ENCODE measurements at regions not wholly inside any gene's neighbourhood (a gene's known extent, or its start where the extent isn't known, plus 50 kb on each side); places are given as distances from the start of the nearest gene placed in this dataset.
"Not testable (repeated sequence)": the region's sequence is repeated elsewhere in the genome, so short reads cannot be mapped to it uniquely, and the experiment has no call there.

- DNase-seq (ENCODE audit: low read depth in 2 of 2): no peak
Observed at GRCh38 chr11:25613865-25614264, 718.1 kb upstream of the ANO3 start.

GRCh38 chr11:25615069-25615468 lies 716.9 kb upstream of the ANO3 start:
- DNase-seq (ENCODE audit: low read depth in 2 of 2): no peak

- DNase-seq (ENCODE audit: low read depth in 2 of 2): no peak
Observed at GRCh38 chr11:25615841-25616240, 716.1 kb upstream of the ANO3 start.

- no peak for DNase-seq (ENCODE audit: low read depth in 2 of 2)
Observed at GRCh38 chr11:25625094-25625493, 706.8 kb upstream of the ANO3 start.

- DNase-seq (ENCODE audit: low read depth in 2 of 2): no peak
Observed at GRCh38 chr11:25628030-25628429, 703.9 kb upstream of the ANO3 start.

- DNase-seq (ENCODE audit: low read depth in 2 of 2): no peak
Observed at GRCh38 chr11:25633230-25633629, 698.7 kb upstream of the ANO3 start.

- DNase-seq (ENCODE audit: low read depth in 2 of 2): not testable (repeated sequence)
Observed at GRCh38 chr11:25649220-25649619, 682.7 kb upstream of the ANO3 start.

GRCh38 chr11:25650319-25650718 lies 681.6 kb upstream of the ANO3 start:
- DNase-seq (ENCODE audit: low read depth in 2 of 2): no peak

GRCh38 chr11:25655636-25656035 lies 676.3 kb upstream of the ANO3 start:
- DNase-seq (ENCODE audit: low read depth in 2 of 2): no peak

- no peak for DNase-seq (ENCODE audit: low read depth in 2 of 2)
Observed at GRCh38 chr11:25658916-25659315, 673.0 kb upstream of the ANO3 start.

GRCh38 chr11:25659706-25660105 lies 672.2 kb upstream of the ANO3 start:
- DNase-seq (ENCODE audit: low read depth in 2 of 2): no peak

GRCh38 chr11:25667871-25668270 lies 664.1 kb upstream of the ANO3 start:
- DNase-seq (ENCODE audit: low read depth in 2 of 2): no peak

GRCh38 chr11:25691959-25692358 lies 640.0 kb upstream of the ANO3 start:
- DNase-seq (ENCODE audit: low read depth in 2 of 2): no peak

- no peak for DNase-seq (ENCODE audit: low read depth in 2 of 2)
Observed at GRCh38 chr11:25702417-25702816, 629.5 kb upstream of the ANO3 start.

GRCh38 chr11:25710975-25711374 lies 621.0 kb upstream of the ANO3 start:
- DNase-seq (ENCODE audit: low read depth in 2 of 2): no peak

GRCh38 chr11:25727944-25728343 lies 604.0 kb upstream of the ANO3 start:
- DNase-seq (ENCODE audit: low read depth in 2 of 2): no peak

- DNase-seq (ENCODE audit: low read depth in 2 of 2): no peak
Observed at GRCh38 chr11:25730230-25730629, 601.7 kb upstream of the ANO3 start.

GRCh38 chr11:25733777-25734176 lies 598.2 kb upstream of the ANO3 start:
- no peak for DNase-seq (ENCODE audit: low read depth in 2 of 2)

- DNase-seq (ENCODE audit: low read depth in 2 of 2): no peak
Observed at GRCh38 chr11:25734591-25735211, 597.2 kb upstream of the ANO3 start.

- no peak for DNase-seq (ENCODE audit: low read depth in 2 of 2)
Observed at GRCh38 chr11:25737071-25737675, 594.8 kb upstream of the ANO3 start.

GRCh38 chr11:25741886-25742285 lies 590.0 kb upstream of the ANO3 start:
- no peak for DNase-seq (ENCODE audit: low read depth in 2 of 2)

GRCh38 chr11:25742800-25743199 lies 589.1 kb upstream of the ANO3 start:
- DNase-seq (ENCODE audit: low read depth in 2 of 2): no peak

GRCh38 chr11:25755381-25755780 lies 576.5 kb upstream of the ANO3 start:
- no peak for DNase-seq (ENCODE audit: low read depth in 2 of 2)
